HG03575 (cell line): ENCODE measurements at regions not wholly inside any gene's neighbourhood (a gene's known extent, or its start where the extent isn't known, plus 50 kb on each side); places are given as distances from the start of the nearest gene placed in this dataset.

Experiments
- ATAC-seq: cut with Tn5 transposase; IDR thresholded peaks from one replicate; pipeline ENCODE4 v1.9.1; 2021; ENCODE audit not compliant: unreplicated experiment, insufficient number of reproducible peaks, low FRiP score; ENCODE audit errors: extremely low read depth

GRCh38 chr4:181905708-181906107 is 337.5 kb upstream of the TENM3 start:
- ATAC-seq = no peak

- no peak for ATAC-seq
Measured at GRCh38 chr4:181908168-181908567, 335.0 kb upstream of the TENM3 start.

GRCh38 chr4:181909368-181909767 is 333.8 kb upstream of the TENM3 start:
- ATAC-seq = no peak

- ATAC-seq = no peak
Measured at GRCh38 chr4:181911420-181911819, 331.8 kb upstream of the TENM3 start.

GRCh38 chr4:181933471-181933870 is 309.7 kb upstream of the TENM3 start:
- ATAC-seq = no peak

GRCh38 chr4:181938631-181939030 is 304.6 kb upstream of the TENM3 start:
- no peak for ATAC-seq

GRCh38 chr4:181939199-181939945 is 303.8 kb upstream of the TENM3 start:
- no peak for ATAC-seq

- ATAC-seq = no peak
Measured at GRCh38 chr4:181944527-181944926, 298.7 kb upstream of the TENM3 start.

GRCh38 chr4:181946902-181947301 is 296.3 kb upstream of the TENM3 start:
- no peak for ATAC-seq

GRCh38 chr4:181948839-181949382 is 294.3 kb upstream of the TENM3 start:
- no peak for ATAC-seq

- no peak for ATAC-seq
Measured at GRCh38 chr4:181949704-181950312, 293.4 kb upstream of the TENM3 start.

GRCh38 chr4:181950372-181951127 is 292.7 kb upstream of the TENM3 start:
- ATAC-seq = no peak

- ATAC-seq = no peak
Measured at GRCh38 chr4:181951265-181951664, 291.9 kb upstream of the TENM3 start.

- ATAC-seq = no peak
Measured at GRCh38 chr4:181952478-181952877, 290.7 kb upstream of the TENM3 start.

- ATAC-seq = no peak
Measured at GRCh38 chr4:181956512-181956911, 286.7 kb upstream of the TENM3 start.

GRCh38 chr4:181957088-181957487 is 286.1 kb upstream of the TENM3 start:
- ATAC-seq = no peak

- ATAC-seq = no peak
Measured at GRCh38 chr4:181958446-181958845, 284.8 kb upstream of the TENM3 start.

GRCh38 chr4:181959121-181959520 is 284.1 kb upstream of the TENM3 start:
- no peak for ATAC-seq

- no peak for ATAC-seq
Measured at GRCh38 chr4:181960384-181960783, 282.8 kb upstream of the TENM3 start.

- no peak for ATAC-seq
Measured at GRCh38 chr4:181962321-181962720, 280.9 kb upstream of the TENM3 start.
